ENCODE measurements at regions not wholly inside any gene's neighbourhood (a gene's known extent, or its start where the extent isn't known, plus 50 kb on each side); places are given as distances from the start of the nearest gene placed in this dataset.
"Not testable (repeated sequence)": the region's sequence is repeated elsewhere in the genome, so short reads cannot be mapped to it uniquely, and the experiment has no call there.

DNA sequence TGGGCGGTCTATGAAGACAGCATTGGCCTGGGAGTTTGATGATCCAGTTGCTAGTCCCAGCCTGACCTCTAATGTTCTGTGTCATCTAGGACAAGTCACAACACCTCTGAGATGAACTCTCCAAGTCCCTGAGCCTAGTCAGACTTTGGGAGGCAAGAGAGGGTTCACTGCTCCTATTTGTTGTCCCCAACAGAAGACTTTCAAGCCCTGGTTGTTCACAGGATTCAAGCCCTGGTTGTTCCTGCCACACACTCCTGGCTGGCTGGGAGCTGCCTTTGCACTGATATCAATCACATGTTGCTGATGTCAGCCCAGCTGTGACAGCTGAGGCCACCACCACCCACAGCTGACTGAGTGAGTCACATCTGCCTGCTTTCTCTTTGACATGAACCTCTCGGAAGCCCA, 253.2 kb upstream of the RASGEF1B start:
- peaks cover 3% of the 10 kb centered on the region for H3K36me3 Mint-ChIP-seq
- DNase-seq (ENCODE audit: low spot score in 2 of 2, unreplicated experiment in 2 of 2), result no peak
- no peaks in the 10 kb centered on the region for H3K27me3 Mint-ChIP-seq (ENCODE audit: low read depth)

DNA sequence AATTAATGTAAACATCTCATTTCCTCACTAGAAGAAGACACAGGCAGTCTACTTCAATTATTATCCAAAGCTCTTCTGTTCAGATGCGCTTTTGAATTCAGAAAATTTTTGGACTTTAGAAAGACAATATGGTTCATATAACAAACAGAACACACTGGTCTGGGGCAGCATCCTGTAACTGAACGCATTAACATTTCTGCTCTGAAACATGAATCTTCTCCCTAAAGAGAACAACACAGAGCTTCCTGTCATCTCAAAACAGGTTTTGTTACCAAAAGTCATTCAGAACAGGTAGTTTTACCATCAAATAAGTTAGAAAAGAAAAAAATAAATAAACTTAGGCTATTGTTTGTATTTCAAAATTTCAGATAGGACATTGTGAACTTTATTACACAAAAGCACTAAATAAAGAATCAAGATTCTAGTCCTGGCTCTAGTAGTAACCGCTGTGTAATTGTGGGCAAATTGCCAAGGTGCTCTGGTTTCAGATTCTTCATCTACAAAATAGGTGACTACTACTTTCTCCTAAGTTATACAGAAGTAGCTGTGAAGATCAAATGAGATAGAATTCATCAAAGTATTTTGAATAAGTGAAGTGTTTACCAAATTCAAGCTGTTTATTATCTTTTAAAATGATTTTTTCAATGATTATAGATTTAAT, 252.3 kb upstream of the RASGEF1B start:
- Mint-ChIP-seq H3K36me3 (peaks cover 3% of the 10 kb centered on the region), H3K4me1 (peaks cover 35% of the 10 kb centered on the region), H3K27ac (no peak overlapping the region), H3K27me3 (ENCODE audit: low read depth) (no peaks in the 10 kb centered on the region), H3K4me3 (no peak overlapping the region), H3K9me3 (peaks cover 20% of the 10 kb centered on the region)
- TF ChIP-seq, protein P1, sequence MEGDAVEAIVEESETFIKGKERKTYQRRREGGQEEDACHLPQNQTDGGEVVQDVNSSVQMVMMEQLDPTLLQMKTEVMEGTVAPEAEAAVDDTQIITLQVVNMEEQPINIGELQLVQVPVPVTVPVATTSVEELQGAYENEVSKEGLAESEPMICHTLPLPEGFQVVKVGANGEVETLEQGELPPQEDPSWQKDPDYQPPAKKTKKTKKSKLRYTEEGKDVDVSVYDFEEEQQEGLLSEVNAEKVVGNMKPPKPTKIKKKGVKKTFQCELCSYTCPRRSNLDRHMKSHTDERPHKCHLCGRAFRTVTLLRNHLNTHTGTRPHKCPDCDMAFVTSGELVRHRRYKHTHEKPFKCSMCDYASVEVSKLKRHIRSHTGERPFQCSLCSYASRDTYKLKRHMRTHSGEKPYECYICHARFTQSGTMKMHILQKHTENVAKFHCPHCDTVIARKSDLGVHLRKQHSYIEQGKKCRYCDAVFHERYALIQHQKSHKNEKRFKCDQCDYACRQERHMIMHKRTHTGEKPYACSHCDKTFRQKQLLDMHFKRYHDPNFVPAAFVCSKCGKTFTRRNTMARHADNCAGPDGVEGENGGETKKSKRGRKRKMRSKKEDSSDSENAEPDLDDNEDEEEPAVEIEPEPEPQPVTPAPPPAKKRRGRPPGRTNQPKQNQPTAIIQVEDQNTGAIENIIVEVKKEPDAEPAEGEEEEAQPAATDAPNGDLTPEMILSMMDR (IDR thresholded peaks at IDR 0.05; ENCODE audit: unreplicated experiment), result no peak
- no peak for DNase-seq (ENCODE audit: low spot score in 2 of 2, unreplicated experiment in 2 of 2)

More for the DNA sequence above, 253.2 kb upstream of the RASGEF1B start:
- Mint-ChIP-seq H3K4me3 (no peak overlapping the region), H3K27ac (peak overlapping the region; percentile 28), H3K9me3 (peaks cover 26% of the 10 kb centered on the region), H3K4me1 (peaks cover 35% of the 10 kb centered on the region)
- TF ChIP-seq, protein P1 (IDR thresholded peaks at IDR 0.05; ENCODE audit: unreplicated experiment), result no peak

DNA sequence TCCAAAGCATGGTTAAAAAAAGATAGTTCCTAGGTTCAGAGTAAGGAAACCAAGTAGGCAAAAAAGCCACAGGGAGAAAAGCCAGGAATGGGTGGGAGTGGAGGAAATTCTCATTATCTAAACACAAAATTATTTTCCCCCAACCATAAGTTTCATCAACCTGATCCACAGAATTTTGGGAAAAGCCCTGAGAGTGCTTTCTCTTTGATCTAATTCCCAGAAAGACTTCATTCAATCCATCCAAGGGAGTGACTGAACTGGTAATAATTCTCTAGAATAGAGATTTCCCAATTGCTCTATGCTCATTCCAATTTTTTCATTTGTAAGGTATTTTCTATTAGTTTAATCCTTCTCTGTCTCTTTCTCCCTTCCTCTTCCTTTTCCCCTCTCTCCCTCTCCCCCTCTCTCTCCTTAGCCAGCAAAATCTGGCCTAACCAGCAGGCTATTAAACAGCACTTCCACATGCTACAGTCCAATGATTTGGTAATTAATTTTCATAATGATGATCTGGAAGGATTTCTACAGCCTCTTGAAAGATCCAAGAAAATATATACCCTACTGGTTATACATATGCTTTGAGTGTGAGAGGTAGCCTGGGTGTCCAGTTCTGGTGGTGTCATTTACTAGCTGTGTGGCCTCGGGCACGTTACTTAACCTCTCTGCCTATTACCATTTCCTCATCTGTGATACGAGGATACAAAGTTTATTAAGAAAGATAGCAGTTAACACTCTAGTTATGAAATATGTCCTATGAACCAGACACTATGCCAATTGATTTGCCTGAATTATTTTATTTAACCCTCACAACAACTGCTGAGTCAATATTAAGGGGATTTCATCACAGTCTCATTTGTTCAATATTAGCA, 251.5 kb upstream of the RASGEF1B start:
- Mint-ChIP-seq H3K27me3 (ENCODE audit: low read depth) (no peaks in the 10 kb centered on the region), H3K4me3 (no peak overlapping the region), H3K9me3 (peaks cover 13% of the 10 kb centered on the region), H3K36me3 (peaks cover 3% of the 10 kb centered on the region), H3K4me1 (peaks cover 35% of the 10 kb centered on the region), H3K27ac (peak overlapping the region; percentile 68)
- no peak for DNase-seq (ENCODE audit: low spot score in 2 of 2, unreplicated experiment in 2 of 2)
- TF ChIP-seq, protein P1 (IDR thresholded peaks at IDR 0.05; ENCODE audit: unreplicated experiment), result no peak

DNA sequence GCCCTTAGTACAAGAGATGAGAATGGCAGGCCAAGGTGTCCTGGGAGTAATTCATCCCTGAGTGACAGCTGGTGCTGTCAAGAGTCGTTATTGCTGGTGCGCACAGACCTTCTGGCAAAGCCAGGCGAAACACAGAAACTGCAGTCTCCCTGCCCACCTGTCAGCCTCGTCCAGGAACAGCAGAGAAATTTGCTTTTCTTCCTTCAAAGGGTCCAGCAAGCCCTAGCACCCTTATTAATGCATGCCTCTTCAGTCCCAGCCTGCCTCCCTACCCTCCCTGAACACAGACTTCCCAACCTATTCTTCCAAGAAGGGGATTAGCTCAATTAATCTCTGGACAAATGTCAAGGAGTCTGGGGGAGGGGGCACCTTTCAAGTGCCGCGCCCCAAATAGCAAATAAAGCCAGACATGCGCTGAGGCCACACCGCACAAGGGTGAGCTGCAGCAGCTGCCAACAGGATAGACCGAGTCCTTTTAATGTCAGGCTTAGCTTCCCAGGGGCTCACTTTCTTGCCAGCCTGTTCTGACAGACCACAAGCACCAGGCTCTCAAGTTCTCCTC, 250.7 kb upstream of the RASGEF1B start:
- TF ChIP-seq, protein P1 (IDR thresholded peaks at IDR 0.05; ENCODE audit: unreplicated experiment), result no peak
- no peak overlapping the region for H3K4me3 Mint-ChIP-seq
- peaks cover 9% of the 10 kb centered on the region for H3K9me3 Mint-ChIP-seq
- no peaks in the 10 kb centered on the region for H3K27me3 Mint-ChIP-seq (ENCODE audit: low read depth)
- no peak for DNase-seq (ENCODE audit: low spot score in 2 of 2, unreplicated experiment in 2 of 2)
- H3K27ac Mint-ChIP-seq, result peak overlapping the region; percentile 68
- peaks cover 35% of the 10 kb centered on the region for H3K4me1 Mint-ChIP-seq
- no peaks in the 10 kb centered on the region for H3K36me3 Mint-ChIP-seq

DNA sequence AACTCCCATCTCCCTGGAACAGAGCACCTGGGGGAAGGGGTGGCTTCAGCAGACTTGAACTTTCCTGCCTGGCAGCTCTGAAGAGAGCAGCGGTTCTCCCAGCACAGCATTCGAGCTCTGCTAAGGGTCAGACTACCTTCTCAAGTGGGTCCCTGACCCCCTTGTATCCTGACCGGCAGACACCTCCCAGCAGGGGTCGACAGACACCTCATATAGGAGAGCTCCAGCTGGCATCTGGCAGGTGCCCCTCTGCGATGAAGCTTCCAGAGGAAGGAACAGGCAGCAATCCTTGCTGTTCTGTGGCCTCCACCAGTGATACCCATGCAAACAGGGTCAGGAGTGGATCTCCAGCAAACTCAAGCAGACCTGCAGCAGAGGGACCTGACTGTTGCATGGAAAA, 244.1 kb upstream of the RASGEF1B start:
- Mint-ChIP-seq H3K4me3 (no peak overlapping the region), H3K36me3 (no peaks in the 10 kb centered on the region), H3K27me3 (ENCODE audit: low read depth) (no peaks in the 10 kb centered on the region), H3K27ac (no peak overlapping the region), H3K4me1 (peaks cover 12% of the 10 kb centered on the region), H3K9me3 (peaks cover 12% of the 10 kb centered on the region)
- TF ChIP-seq, protein P1 (IDR thresholded peaks at IDR 0.05; ENCODE audit: unreplicated experiment), result no peak
- no peak for DNase-seq (ENCODE audit: low spot score in 2 of 2, unreplicated experiment in 2 of 2)

DNA sequence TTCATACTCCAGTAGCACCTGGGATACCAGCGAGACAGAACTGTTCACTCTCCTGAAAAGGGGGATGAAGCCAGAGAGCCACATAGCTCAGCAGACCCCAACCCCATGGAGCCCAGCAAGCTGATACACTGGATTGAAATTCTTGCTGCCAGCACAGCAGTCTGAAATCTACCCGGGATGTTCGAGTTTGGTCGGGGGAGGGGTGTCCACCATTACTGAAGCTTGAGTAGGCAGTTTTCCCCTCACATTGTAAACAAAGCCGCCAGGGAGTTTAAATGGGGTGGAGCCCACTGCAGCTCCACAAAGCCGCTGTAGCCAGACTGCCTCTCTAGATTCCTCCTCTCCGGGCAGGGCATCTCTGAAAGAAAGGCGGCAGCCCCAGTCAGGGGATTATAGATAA, 243.7 kb upstream of the RASGEF1B start:
- not testable (repeated sequence) for H3K4me3 Mint-ChIP-seq

More for the DNA sequence above, 243.7 kb upstream of the RASGEF1B start:
- not testable (repeated sequence) for H3K27ac Mint-ChIP-seq; H3K36me3 Mint-ChIP-seq; H3K27me3 Mint-ChIP-seq (ENCODE audit: low read depth); DNase-seq (ENCODE audit: low spot score in 2 of 2, unreplicated experiment in 2 of 2)
- Mint-ChIP-seq H3K9me3 (peaks cover 12% of the 10 kb centered on the region), H3K4me1 (peaks cover 12% of the 10 kb centered on the region)
